ENCODE measurements at regions not wholly inside any gene's neighbourhood (a gene's known extent, or its start where the extent isn't known, plus 50 kb on each side); places are given as distances from the start of the nearest gene placed in this dataset.

DNA sequence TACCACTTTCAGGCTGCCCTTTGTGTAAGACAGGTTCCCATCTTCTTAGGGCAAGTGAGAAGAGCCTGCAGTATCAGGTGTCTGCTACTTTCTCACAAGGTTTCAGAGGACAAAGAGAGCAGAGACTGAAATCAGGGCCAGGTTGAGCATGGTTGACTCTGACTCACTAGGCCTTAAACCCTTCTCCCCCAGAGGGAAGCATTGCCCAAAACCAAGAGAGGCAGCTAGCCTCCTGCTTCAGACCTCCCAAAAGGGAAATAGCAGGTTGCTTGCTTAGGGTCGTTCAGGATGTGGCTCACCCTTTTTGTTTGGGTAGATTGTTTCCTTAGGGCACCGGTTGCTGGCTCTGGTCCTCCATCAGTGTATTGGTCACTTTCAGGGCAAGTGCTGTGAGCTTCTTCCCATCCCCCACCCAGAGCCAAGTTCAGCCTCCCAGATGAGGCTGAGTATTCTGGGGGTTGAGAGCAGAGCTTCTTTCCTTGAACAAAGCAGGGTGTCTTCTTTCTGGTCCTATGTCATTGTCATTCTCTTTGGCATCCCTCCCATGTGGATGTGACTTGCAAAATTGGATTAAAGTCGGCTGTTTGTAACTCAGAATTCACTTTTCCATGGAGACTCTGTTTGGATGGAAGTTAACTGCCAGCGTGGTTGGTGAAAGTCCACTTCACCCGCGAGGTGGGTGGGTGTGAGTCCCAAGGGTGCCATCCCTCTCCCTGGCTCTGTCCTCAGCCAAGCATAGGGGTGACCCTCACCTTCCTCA lies 55.5 kb upstream of the GALNT2 start:
- no peak for DNase-seq (ENCODE audit: low spot score)
- peak overlapping the region; percentile 62 to 63 for H3K27ac ChIP-seq (ENCODE audit: low read depth in 1 of 2, low read length in 2 of 2)

More for the DNA sequence above, 55.5 kb upstream of the GALNT2 start:
- TF ChIP-seq SP1 (IDR thresholded peaks at IDR 0.05) (peak; percentile 73), YY1 (IDR thresholded peaks at IDR 0.05) (peak; percentile 83), RAD21 (IDR thresholded peaks at IDR 0.05) (peak; percentile 7 to 28), GABPA (IDR thresholded peaks at IDR 0.05 in 1 of 2, conservative IDR thresholded peaks at IDR 0.05 in 1 of 2) (no peak), FOXA1 (IDR thresholded peaks at IDR 0.05) (peak; percentile 30), EGR1 (IDR thresholded peaks at IDR 0.05; ENCODE audit: low read depth in 2 of 2) (peak in 1 of 2 donors; percentile 39), HNF4G (IDR thresholded peaks at IDR 0.05) (peak; percentile 79), FOXA2 (IDR thresholded peaks at IDR 0.05) (peak; percentile 39), JUND (IDR thresholded peaks at IDR 0.05) (peak in 1 of 2 donors; percentile 24), TAF1 (conservative IDR thresholded peaks at IDR 0.05) (peak; percentile 29), NR2F2 (IDR thresholded peaks at IDR 0.05) (no peak), RXRA (IDR thresholded peaks at IDR 0.05) (peak; percentile 30 to 72), HNF4A (conservative IDR thresholded peaks at IDR 0.05) (peak; percentile 86 to 90)
- TF ChIP-seq, protein P1, sequence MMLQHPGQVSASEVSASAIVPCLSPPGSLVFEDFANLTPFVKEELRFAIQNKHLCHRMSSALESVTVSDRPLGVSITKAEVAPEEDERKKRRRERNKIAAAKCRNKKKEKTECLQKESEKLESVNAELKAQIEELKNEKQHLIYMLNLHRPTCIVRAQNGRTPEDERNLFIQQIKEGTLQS (IDR thresholded peaks at IDR 0.05): no peak
- TF ChIP-seq, protein P2, sequence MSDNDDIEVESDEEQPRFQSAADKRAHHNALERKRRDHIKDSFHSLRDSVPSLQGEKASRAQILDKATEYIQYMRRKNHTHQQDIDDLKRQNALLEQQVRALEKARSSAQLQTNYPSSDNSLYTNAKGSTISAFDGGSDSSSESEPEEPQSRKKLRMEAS (IDR thresholded peaks at IDR 0.05): peak; percentile 72
- TF ChIP-seq, protein P3, sequence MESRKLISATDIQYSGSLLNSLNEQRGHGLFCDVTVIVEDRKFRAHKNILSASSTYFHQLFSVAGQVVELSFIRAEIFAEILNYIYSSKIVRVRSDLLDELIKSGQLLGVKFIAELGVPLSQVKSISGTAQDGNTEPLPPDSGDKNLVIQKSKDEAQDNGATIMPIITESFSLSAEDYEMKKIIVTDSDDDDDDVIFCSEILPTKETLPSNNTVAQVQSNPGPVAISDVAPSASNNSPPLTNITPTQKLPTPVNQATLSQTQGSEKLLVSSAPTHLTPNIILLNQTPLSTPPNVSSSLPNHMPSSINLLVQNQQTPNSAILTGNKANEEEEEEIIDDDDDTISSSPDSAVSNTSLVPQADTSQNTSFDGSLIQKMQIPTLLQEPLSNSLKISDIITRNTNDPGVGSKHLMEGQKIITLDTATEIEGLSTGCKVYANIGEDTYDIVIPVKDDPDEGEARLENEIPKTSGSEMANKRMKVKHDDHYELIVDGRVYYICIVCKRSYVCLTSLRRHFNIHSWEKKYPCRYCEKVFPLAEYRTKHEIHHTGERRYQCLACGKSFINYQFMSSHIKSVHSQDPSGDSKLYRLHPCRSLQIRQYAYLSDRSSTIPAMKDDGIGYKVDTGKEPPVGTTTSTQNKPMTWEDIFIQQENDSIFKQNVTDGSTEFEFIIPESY (IDR thresholded peaks at IDR 0.05): peak; percentile 49
- TF ChIP-seq, protein P4, sequence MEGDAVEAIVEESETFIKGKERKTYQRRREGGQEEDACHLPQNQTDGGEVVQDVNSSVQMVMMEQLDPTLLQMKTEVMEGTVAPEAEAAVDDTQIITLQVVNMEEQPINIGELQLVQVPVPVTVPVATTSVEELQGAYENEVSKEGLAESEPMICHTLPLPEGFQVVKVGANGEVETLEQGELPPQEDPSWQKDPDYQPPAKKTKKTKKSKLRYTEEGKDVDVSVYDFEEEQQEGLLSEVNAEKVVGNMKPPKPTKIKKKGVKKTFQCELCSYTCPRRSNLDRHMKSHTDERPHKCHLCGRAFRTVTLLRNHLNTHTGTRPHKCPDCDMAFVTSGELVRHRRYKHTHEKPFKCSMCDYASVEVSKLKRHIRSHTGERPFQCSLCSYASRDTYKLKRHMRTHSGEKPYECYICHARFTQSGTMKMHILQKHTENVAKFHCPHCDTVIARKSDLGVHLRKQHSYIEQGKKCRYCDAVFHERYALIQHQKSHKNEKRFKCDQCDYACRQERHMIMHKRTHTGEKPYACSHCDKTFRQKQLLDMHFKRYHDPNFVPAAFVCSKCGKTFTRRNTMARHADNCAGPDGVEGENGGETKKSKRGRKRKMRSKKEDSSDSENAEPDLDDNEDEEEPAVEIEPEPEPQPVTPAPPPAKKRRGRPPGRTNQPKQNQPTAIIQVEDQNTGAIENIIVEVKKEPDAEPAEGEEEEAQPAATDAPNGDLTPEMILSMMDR (IDR thresholded peaks at IDR 0.05; ENCODE audit: low read depth, low read length, missing input control): no peak
- TF ChIP-seq, protein P5, sequence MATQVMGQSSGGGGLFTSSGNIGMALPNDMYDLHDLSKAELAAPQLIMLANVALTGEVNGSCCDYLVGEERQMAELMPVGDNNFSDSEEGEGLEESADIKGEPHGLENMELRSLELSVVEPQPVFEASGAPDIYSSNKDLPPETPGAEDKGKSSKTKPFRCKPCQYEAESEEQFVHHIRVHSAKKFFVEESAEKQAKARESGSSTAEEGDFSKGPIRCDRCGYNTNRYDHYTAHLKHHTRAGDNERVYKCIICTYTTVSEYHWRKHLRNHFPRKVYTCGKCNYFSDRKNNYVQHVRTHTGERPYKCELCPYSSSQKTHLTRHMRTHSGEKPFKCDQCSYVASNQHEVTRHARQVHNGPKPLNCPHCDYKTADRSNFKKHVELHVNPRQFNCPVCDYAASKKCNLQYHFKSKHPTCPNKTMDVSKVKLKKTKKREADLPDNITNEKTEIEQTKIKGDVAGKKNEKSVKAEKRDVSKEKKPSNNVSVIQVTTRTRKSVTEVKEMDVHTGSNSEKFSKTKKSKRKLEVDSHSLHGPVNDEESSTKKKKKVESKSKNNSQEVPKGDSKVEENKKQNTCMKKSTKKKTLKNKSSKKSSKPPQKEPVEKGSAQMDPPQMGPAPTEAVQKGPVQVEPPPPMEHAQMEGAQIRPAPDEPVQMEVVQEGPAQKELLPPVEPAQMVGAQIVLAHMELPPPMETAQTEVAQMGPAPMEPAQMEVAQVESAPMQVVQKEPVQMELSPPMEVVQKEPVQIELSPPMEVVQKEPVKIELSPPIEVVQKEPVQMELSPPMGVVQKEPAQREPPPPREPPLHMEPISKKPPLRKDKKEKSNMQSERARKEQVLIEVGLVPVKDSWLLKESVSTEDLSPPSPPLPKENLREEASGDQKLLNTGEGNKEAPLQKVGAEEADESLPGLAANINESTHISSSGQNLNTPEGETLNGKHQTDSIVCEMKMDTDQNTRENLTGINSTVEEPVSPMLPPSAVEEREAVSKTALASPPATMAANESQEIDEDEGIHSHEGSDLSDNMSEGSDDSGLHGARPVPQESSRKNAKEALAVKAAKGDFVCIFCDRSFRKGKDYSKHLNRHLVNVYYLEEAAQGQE (IDR thresholded peaks at IDR 0.05): no peak
- Histone ChIP-seq H3K36me3 (ENCODE audit: control insufficient read depth in 4 of 4, insufficient read depth in 3 of 4, low read depth in 1 of 4, low read length in 3 of 4) (no peaks in the 10 kb centered on the region), H3K4me3 (ENCODE audit: low read depth in 1 of 3, low read length in 3 of 3) (peak overlapping the region in 1 of 3 donors; percentile 0), H3K4me1 (ENCODE audit: control insufficient read depth in 4 of 4, insufficient read depth in 4 of 4, low read length in 3 of 4) (peaks cover 8 to 17% (median 10%) of the 10 kb centered on the region in 4 donors), H3K27me3 (ENCODE audit: control insufficient read depth in 4 of 4, insufficient read depth in 4 of 4, low read length in 3 of 4) (no peaks in the 10 kb centered on the region), H3K9me3 (ENCODE audit: control insufficient read depth in 4 of 4, low read length in 3 of 4) (no peaks in the 10 kb centered on the region), H3K9ac (ENCODE audit: low read depth in 1 of 2, low read length in 2 of 2) (no peak overlapping the region)
- WGBS: 27% methylated on average over 6 of the region's 6 CpGs

Data from liver (tissue), 8 donors.